ENCODE measurements at regions not wholly inside any gene's neighbourhood (a gene's known extent, or its start where the extent isn't known, plus 50 kb on each side); places are given as distances from the start of the nearest gene placed in this dataset.

DNA sequence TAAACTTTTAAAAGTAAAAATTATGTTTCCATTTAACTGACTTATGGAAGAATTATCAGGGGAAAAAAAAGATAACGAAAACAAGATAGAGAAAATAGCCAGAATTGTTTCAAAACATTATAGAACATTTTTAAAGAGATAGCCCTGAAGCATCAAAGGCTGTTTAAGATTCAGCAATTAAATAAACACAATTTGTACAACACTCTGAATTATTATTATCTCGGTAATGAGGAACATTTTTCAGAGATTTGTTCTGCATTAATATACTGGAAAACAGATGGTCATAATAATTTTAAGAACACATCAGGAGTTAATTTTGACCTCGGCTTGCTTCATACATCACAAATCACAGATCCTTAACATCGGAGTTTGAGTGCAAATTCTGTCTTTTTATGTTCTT is 643.8 kb downstream of the SORCS1 start:
- DNase-seq: no peak
- Histone ChIP-seq H3K36me3 (no peaks in the 10 kb centered on the region), H3K27ac (no peak overlapping the region), H3K27me3 (no peaks in the 10 kb centered on the region), H3K4me3 (no peak overlapping the region), H3K4me1 (no peaks in the 10 kb centered on the region), H3K9me3 (no peaks in the 10 kb centered on the region)
- no peak for TF ChIP-seq POLR2A (IDR thresholded peaks at IDR 0.05)
- TF ChIP-seq, protein P1, sequence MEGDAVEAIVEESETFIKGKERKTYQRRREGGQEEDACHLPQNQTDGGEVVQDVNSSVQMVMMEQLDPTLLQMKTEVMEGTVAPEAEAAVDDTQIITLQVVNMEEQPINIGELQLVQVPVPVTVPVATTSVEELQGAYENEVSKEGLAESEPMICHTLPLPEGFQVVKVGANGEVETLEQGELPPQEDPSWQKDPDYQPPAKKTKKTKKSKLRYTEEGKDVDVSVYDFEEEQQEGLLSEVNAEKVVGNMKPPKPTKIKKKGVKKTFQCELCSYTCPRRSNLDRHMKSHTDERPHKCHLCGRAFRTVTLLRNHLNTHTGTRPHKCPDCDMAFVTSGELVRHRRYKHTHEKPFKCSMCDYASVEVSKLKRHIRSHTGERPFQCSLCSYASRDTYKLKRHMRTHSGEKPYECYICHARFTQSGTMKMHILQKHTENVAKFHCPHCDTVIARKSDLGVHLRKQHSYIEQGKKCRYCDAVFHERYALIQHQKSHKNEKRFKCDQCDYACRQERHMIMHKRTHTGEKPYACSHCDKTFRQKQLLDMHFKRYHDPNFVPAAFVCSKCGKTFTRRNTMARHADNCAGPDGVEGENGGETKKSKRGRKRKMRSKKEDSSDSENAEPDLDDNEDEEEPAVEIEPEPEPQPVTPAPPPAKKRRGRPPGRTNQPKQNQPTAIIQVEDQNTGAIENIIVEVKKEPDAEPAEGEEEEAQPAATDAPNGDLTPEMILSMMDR (IDR thresholded peaks at IDR 0.05): no peak
- intact Hi-C loops (cut with DNase I; ENCODE audit: low total_unique reads): no loop called here

DNA sequence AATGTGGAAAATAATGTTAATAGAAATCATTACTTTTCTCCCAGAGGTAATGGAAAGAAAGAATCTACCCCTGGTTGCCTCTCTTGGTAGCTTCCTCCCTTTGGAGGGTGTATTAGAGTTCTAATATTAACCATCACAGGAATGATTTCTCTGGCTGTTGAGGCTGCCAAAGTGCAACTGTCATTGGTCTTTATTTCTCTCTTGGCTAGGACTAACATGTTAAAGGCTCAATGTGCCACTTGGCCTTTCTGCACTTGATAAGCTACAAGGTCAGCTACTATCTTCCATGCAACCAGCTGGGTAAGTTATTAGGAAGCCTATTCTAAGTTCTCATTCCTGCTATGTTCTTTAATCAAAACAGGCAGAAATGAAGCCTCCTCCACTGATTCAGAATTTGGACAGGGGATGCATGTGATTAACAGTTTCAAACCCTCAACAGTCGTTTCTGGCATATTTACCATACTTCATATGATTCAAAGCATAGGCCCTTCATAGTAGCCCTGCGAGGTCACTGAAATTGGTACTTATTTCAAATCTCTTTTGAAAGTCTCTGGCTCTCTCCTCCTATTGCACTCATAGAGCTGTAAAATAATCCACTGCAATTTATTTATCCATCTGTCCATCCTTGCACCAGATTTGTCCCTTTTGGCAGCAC is 645.0 kb downstream of the SORCS1 start:
- H3K27me3 ChIP-seq: no peaks in the 10 kb centered on the region
- no peak overlapping the region for H3K4me3 ChIP-seq
- no peaks in the 10 kb centered on the region for H3K9me3 ChIP-seq
- intact Hi-C loops (cut with DNase I; ENCODE audit: low total_unique reads): no loop called here
- no peak for DNase-seq
- no peaks in the 10 kb centered on the region for H3K36me3 ChIP-seq
- H3K27ac ChIP-seq: no peak overlapping the region
- no peaks in the 10 kb centered on the region for H3K4me1 ChIP-seq
- TF ChIP-seq, protein P1 (IDR thresholded peaks at IDR 0.05): no peak
- no peak for TF ChIP-seq POLR2A (IDR thresholded peaks at IDR 0.05)

DNA sequence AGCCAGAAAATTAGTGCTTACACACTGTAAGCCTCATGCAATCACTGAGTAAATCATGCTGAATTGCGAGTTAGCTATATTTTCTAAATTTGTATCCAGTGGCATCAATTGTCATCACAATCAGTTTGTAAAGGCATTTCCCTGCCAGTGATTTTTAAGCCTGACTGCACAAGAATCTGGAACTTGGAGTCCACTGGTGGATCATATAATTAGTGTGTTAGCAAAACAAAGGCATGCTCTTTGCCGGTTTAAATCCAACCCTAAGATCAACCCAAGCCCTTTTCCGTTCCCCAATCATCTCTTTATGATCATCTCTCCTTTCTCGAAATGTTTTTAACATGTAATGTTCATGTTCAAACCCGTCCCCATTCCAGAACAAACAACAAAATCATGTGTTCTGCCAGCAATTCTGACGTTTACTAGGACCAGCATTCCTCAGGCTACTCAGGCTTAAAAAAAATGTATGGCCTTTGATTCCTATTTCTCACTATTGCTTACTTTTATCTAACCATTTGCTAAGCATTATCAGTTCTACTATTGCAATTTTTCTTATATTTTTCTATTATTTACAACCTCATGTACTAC is 649.2 kb downstream of the SORCS1 start:
- Histone ChIP-seq H3K27ac (no peak overlapping the region), H3K36me3 (no peaks in the 10 kb centered on the region), H3K4me1 (no peaks in the 10 kb centered on the region), H3K4me3 (no peak overlapping the region), H3K27me3 (no peaks in the 10 kb centered on the region), H3K9me3 (no peaks in the 10 kb centered on the region)
- DNase-seq: no peak
- TF ChIP-seq POLR2A (IDR thresholded peaks at IDR 0.05): no peak
- TF ChIP-seq, protein P1 (IDR thresholded peaks at IDR 0.05): no peak
- intact Hi-C loops (cut with DNase I; ENCODE audit: low total_unique reads): no loop called here

DNA sequence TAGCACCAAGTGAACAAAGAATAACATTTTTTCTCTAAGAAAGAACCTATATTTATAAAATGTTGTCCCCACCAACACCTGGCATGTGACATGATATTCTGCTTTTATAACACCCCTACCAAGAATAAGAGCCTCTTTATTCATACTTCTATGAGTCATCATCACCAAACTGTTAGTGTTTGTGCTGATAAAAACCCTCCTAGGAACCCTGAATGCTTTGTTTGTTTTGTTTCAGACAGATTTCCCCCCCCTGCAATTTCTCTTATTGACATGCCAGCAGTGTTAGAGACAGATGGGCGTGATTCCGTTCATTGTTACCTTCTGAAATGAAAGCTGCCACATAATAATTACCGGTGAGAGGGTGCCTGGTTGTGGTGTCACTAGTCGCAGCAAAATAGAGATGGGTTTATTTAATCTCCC is 651.1 kb downstream of the SORCS1 start:
- Histone ChIP-seq H3K27me3 (no peaks in the 10 kb centered on the region), H3K4me3 (no peak overlapping the region), H3K27ac (no peak overlapping the region), H3K9me3 (no peaks in the 10 kb centered on the region), H3K4me1 (no peaks in the 10 kb centered on the region), H3K36me3 (no peaks in the 10 kb centered on the region)
- DNase-seq: no peak
- intact Hi-C loops (cut with DNase I; ENCODE audit: low total_unique reads): no loop called here
- TF ChIP-seq, protein P1 (IDR thresholded peaks at IDR 0.05): no peak
- TF ChIP-seq POLR2A (IDR thresholded peaks at IDR 0.05): no peak

DNA sequence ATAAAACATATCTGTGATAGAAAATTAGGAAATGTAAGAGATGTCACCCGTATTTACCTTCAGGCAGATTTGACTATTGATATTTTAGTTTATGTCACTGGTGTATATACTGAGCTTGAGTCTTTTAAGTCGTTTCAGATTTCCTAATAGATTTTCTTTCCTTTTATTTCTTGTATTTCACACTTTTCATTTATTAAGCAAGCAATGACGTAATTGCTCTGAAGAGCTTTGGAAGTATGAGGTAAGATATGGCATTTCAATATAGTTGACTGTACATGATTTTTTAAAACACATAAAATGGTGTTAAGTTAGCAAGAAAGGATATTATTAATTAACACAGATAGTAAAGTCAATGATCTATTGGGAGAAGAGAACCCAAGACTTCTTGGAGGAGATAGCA is 652.6 kb downstream of the SORCS1 start:
- no peak for TF ChIP-seq POLR2A (IDR thresholded peaks at IDR 0.05)
- TF ChIP-seq, protein P1 (IDR thresholded peaks at IDR 0.05): no peak
- intact Hi-C loops (cut with DNase I; ENCODE audit: low total_unique reads): no loop called here
- Histone ChIP-seq H3K4me1 (no peaks in the 10 kb centered on the region), H3K4me3 (no peak overlapping the region), H3K27ac (no peak overlapping the region), H3K27me3 (no peaks in the 10 kb centered on the region), H3K36me3 (no peaks in the 10 kb centered on the region), H3K9me3 (no peaks in the 10 kb centered on the region)
- DNase-seq: no peak

Measured in uterus (tissue), 3 donors.